NCI-H2107 treated with DMSO at 0.1 percent for 48 hours (cell line): ENCODE measurements at regions not wholly inside any gene's neighbourhood (a gene's known extent, or its start where the extent isn't known, plus 50 kb on each side); places are given as distances from the start of the nearest gene placed in this dataset.
"Not testable (repeated sequence)": the region's sequence is repeated elsewhere in the genome, so short reads cannot be mapped to it uniquely, and the experiment has no call there.

Source experiments
- DNase-seq: peaks from one replicate; lab custom pipeline; 2025; ENCODE audit not compliant: unreplicated experiment; lab: John Stamatoyannopoulos, UW

DNA sequence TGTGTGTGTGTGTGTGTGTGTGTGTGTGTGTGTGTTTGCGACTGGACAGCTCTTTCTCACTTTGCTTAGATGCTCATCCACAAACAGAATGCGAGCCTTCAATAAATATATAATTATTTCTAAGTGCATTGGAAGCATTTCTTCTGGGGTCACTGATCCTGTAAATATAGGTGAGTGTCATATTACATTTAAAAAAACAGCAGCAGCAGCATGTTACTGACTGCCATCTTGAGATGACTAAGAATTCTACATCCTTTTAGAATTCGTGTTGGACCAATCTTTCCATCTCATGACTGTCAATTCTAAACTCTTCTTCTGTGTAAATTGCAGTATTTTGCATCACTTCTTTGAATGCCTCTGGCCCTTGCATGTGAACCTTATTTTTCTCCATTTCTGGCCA is 238.0 kb upstream of the DDI1 start:
- DNase-seq, result no peak

DNA sequence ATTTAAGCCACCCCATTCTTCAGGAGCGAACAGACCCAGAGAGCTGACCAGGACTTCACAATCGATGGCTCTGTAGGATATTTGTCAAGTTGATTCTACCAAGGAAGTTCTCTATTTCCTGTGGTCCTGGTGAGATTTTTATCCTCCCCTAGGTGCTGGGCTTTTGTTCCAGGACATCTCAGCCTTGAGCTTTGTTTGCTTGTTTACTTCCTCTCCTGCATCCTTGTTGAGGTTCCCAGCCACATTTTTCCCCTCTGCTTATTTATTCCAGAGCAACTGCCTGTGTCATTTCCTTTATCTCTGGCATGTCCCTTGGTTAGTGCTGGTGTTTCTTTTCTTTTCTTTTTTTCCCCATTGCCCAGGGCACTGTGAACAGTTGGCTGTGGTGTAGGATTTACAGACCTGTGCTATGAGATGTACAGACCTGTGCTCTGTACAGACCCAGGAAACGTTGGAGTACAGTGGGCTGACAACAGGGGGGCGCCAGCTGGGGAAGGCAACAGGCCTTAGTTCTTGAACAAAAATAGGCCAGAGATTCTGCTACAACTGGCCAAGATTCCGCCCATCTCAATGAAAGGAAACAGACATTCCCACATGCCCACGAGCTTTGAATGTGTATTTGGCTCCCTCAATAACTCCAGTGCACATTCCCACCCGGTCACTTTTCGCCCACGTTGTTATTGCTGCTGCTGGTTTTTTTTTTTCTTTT is 235.9 kb upstream of the DDI1 start:
- no peak for DNase-seq

DNA sequence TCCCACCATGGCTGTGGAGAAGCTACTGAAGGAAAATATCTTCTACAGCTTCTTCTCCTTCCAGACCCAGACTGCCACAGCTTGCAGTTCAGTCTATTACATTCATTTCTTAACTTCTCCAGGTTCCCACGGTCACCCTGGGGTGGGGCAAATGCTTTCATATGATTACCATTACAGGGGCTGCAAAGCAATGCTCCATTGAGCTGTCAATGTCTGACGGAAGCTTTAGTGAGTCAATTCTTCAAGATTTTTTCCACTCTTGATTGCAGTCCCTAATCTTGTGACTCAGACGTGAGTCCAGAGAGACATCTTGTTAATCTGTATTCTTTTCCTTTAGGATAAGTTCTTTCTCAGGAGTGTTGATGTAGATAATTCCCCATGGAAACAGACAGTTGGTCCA is 233.4 kb upstream of the DDI1 start:
- DNase-seq, result no peak

DNA sequence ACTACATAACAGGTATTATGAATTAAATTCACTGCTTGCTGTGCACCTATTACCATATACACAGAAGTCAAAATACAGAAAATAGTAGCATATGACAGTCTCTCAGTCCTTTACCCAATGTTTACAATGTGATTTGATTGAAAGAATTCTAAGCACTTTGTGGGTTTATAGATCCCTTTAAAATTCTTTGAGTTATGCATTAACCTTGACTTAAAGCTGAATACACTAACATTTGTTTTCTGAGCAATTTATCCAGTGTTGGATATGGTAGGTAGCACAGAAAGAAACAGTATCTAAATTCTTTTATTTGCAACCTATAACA is 230.8 kb upstream of the DDI1 start:
- no peak for DNase-seq

DNA sequence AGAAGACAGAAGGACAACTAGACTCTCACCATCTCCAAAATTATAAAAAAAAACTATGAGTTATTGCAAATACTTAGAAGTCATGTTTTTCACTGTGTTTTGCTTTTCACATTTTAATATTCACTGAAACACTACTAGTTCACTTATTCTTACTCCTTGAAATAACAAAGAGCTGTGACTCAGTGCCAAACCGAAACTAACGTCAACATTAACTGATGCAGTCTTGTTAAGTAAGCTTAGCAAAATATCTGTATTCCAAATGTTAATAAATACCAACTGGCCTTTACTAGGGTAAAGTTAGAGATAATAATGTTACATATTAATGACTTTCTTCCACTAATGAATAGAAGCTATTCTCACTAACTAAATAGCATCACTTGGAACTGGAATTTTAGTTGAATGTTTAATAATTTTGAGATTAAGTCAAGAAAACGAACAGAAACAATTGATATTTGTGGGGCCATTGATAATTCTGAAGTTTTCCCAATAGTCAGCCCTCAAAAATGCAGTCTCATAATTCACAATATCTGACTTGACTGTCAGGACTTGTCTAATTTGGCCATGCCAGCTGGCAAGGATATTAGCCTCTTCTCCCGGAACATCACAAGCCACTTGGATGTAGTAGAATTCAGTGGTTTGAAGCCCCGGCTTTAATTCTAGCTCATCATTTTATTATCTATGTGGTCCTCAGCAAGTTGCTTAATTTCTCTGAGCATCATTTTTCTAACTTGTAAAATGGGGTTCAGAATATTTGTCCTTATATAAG is 230.1 kb upstream of the DDI1 start:
- no peak for DNase-seq

DNA sequence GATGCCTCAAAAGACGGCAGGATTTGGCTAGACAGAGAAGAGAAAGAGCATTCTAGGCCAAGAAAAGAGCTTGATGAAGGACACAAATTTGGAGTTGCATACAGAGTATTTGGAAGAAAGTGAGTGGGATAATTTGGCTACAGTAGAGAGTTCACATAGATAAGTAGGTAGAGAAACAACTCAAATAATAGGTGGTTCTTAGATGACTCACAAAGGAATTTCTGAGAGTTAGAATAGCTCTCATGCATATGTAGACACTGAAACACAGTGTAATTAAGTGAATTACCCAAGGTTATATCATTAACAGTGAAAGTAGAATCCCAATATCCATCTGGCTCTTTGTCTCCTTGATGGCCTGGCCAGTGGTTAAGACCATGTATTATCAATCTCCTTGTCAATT is 228.6 kb upstream of the DDI1 start:
- no peak for DNase-seq

DNA sequence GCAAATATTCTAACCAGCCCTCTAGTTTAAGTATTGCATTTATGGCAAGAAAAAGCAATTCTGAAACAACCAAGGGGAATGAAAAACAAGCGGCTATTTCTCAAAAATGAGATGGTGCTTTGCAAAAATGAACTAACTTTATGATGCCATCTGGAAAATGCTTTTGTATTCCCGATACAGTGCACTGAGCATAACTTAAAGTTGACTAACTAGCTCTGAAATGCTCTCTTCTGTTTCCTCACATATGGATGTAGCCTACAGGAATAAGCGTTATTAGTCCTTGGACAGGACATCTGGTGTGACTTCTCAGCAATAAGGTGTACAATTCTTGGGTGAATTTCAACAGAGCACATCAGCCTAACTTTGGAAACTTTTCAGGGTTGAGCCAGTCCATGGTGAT is 228.2 kb upstream of the DDI1 start:
- DNase-seq, result no peak

DNA sequence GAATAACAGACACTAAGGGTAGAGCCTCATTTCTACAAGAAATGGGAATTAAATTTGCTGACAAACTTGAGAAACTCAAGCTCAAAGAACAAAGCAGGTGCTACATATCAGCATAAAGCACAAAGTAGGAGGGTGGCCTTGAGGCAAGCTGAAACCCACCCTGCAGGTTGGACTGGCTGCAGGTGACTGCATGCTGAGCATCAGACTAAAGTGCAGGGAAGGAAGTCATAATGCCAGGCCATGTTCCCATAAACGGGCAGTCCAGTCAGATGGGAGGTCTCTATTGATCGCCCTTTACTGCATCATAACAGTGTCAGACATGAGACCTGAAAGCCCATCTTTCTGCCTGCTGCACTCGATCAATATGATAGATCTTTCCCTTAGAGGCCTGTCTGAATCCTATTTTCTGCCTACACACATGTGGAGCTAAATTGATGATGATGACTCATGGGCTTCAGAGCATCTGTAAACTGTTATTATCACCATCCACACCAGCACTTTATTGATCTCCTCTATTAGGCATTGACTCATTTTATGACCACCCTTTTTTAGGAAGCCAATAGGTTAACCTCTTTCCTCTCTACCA is 224.5 kb upstream of the DDI1 start:
- DNase-seq, result no peak

DNA sequence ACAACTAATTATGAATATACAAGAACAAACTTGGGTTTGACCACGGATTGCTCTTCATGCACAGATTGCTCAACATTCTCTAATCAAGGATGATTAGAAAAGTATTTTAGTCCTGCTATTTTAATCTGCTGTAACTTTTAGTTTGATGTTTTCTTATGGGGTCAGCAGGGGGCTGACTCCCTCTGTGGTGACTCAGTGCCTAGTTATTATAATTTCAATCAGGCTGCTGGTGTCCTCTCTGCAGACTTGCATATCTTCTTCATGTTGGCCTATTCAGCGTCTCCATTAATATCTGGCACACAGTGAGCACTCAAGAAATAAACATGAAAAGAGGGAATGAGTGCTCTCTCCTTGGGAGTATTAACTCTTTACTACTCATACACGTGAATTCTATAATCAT is 223.8 kb upstream of the DDI1 start:
- DNase-seq, result no peak

DNA sequence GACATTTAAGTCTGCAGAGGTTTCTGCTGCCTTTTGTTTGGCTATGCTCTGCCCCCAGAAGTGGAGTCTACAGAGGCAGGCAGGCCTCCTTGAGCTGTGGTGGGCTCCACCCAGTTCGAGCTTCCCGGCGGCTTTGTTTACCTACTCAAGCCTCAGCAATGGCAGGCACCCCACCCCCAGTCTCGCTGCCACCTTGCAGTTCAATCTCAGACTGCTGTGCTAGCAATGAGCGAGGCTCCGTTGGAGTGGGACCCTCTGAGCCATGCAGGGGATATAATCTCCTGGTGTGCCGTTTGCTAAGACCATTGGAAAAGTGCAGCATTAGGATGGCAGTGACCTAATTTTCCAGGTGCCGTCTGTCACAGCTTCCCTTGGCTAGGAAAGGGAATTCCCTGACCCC is 216.1 kb upstream of the DDI1 start:
- not testable (repeated sequence) for DNase-seq

DNA sequence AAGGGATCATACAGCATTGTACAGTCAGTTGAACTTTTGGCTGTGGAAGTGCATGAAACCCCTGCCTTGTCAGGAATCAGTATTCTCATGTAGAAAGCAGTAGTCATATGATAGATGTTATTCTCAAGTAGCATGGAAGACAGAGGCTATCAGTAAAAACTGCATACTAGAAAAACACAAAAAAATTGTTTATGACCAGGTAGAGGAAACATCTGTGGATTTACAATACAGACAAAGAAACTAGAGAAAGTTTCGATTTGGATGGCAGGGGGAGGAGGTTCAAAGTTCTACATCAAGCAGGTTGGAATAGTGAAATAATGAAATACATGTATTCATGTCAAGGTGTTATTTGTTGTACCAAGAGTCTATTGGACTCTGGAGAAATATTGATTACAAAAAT is 212.3 kb upstream of the DDI1 start:
- no peak for DNase-seq

DNA sequence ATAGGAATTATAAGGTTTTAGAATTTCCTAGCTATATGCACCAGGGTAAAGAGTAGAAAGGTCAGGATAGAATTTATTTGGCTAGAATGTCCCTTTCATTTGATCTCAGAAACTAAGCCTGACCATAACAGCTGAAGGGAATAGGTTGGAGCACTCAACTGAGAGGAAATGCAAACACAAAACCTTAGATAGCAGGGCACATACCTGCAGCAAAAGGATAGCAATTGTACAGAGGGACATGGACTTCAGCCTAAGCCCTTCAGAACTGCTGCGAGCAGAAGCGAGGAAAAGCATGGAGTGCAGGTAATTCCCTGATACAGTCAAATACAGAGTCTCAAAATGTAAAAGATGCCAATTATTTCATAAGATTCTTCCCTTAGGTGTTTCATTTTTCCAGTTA is 211.0 kb upstream of the DDI1 start:
- no peak for DNase-seq

DNA sequence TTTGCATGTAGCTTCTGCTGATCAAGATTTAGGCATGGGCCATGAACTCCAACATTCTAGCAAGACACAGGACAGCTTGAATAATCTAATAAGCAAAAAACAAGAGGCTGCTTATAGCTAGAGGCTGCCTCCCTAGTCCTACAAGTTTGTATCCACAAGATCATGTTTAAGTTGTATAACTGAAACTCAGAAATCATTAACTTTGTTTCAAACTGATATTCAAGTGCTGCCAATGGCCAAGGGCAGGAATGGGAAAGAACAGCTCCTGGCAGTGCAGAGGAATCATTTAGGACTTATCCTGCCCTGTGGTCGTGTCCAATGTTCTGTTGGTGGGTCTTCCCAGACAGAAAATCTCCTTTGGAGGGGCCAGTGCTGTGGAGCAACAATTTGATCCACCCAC is 209.6 kb upstream of the DDI1 start:
- DNase-seq, result no peak

DNA sequence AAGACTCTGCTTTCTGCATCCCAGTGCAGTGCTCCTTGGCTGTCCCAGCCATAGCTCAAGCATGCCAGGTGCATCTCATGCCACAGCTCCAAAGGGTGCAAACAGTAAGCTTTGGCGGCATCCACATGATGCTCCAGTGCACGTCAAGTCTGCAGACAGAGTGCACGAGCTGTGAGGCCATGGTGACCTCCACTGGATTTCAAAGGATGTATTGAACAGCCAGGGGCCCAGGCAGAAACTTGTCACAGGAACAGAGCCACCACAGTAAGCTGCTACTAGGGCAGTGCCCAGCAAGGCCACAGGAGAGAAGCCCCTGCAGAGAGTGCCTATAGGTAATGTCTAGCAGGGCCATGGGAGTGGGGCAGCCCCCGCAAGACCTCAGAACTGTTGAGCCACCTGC is 206.8 kb upstream of the DDI1 start:
- DNase-seq, result no peak

DNA sequence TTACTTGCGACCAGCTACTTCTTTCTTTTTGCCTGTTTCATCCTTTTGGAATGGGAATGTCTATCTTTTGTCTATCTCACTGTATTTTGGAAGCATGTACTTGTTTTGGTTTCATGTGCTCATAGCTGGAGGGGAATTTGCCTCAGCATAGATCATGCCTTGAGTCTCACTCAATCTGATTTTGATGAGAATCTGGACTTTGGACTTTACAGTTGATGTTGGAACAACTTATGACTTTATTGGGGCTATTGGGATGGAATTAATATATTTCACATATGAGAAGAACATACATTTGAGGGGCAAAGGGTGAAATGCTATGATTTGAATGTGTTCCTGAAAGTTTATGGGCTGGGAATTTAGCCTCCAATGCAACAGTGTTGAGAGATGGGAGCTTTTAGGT is 206.2 kb upstream of the DDI1 start:
- DNase-seq, result no peak

DNA sequence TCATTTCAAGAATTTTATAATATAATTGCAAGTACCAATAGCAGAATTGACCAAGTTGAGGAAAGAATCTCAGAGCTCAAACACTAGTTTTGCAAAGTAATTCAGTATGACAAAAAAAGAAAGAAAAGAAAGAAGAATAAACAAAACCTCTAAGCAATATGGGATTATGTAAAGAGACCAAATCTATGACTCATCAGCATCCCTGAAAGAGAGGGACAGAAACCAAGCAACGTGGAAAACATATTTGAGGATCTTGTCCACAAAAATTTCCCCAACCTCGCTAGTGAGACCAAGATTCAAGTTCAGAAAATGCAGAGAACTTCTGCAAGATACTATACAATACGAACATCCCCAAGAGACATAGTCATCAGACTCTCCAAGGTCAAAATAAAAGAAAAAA is 203.7 kb upstream of the DDI1 start:
- no peak for DNase-seq

DNA sequence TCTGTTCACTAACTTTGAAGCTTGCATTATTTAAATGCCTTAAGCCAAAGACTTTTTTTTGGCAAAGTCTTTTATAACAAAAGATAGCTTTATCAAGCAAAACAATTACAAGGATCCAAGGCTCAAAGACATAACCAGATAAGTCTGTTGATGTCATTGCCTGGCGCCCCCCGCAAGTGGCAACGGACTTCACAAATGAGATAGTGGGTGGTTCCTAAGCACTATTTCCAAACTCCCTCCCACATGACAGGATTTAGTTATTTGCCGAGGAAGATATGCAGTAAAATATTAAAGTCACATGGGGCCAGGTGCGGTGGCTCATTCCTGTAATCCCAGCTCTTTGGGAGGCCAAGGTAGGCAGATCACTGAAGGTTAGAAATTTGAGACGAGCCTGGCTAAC is 194.2 kb upstream of the DDI1 start:
- no peak for DNase-seq

DNA sequence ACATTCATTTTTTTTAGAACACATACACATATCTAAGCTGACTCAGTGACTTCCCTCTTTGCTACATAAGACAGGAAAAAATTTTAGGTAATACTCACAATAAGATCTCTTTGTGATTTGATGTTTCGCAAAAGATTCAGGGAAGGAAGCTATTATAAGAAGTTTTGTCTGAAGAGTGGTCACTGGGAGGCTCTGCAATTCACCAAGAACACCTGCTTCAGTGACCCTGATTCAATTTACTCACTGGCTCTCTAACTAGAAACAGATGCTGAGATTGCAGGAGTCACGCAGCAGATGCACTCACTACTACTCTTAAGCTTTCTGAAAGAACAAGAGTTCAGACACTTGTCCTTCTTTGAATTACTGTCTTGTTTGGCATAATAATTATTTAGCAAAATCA is 193.6 kb upstream of the DDI1 start:
- no peak for DNase-seq

DNA sequence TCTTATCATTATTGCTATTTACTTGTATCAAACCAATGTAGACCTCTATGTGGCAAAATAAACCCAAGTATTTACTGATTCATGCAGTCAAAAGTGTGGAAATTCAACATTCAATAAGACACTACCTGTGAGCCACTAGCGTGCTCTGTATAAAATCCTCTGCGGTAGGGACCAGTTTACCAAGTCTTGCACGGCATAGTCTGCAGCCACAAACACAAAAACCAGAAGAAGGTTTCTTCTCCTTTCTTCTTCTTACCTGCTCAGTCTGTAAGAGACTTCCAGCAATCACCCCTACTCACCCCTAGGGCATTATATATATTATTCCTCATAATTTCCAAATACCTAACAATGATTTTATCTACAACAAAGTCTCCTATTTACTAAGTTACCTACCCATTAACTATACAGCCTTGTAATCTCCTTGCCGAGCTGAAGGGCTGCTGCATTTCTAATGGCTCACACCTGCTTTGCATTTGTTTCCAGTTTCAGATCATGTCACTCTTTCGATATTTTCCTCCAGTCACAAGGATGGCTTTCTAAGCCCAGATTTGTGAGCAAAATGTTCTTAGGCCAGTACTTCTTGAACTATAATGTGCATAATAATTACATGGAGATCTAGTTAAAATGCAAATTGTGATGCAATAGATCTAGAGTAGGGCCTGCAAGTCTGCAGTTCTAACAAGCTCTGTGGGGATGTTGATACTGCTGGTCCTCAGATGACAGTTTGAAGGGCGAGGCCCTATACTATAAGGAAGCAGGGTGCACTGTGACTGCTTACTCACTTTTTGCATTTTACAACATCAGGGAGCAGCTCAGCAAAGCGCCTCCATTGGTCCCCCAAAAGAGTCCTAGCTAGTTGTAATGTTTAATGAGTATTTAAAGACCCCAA is 191.9 kb upstream of the DDI1 start:
- no peak for DNase-seq

DNA sequence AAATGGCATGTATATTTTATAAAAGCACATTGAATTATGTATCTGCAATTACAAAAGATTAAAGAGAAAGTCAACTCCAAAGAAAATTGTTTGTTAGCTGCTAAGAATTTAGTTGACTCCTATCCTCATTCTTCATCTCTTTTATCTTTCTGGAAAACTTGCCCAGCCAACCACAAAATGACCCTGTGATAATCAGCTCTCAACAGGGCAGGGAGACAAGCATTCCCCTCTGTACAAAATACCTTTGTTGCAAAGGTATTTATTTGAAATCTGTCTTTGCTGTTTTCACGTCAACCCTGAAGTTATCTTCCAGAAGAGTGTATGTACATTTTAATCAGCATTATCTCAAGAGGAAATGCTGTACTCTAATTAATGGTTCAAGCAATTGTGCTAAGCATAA is 191.1 kb upstream of the DDI1 start:
- no peak for DNase-seq

DNA sequence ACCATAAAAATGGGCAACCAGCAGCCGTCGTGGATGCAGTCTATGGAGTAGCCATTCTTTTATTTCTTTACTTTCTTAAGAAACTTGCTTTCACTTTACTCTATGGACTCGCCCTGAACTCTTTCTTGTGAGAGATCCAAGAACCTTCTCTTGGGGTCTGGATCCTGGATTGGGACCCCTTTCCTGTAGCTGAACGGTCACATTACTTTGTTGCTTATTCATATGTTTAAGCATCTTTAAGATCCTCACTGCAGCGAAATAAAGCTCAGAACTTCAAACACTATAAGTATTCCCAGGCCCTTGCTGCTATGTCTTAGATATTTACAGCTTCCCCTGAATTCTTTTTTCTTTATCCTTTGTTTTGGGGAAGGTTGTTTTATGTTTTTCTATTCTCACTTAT is 187.8 kb upstream of the DDI1 start:
- DNase-seq, result no peak

DNA sequence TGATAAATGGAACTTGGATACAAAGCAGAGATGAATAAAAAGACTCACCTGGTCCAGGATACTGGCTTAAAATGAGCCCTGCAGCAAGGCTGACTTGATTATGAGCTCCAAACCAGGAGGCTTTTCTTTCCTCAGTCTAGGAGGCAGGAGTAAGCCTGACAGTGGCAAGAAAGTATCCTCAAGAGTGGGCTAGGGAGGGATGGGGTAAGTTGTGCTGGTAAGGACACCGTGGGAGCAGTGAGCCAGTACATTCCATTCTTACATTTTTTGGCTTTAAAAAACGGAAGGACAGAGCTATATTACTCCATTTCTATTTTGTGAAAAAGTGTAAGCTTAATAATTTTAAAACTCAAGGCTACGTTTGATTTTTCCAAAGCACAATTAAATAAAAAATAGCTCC is 187.1 kb upstream of the DDI1 start:
- no peak for DNase-seq
